WTC11 (cell line): ENCODE measurements at regions not wholly inside any gene's neighbourhood (a gene's known extent, or its start where the extent isn't known, plus 50 kb on each side); places are given as distances from the start of the nearest gene placed in this dataset.

ENCODE experiments used
- CTCF ChIP-seq: fragments of 200-600 bp; IDR thresholded peaks from 2 replicates; pipeline ENCODE4 v1.8.0; 2022; ENCODE audit warnings: antibody characterized with exemption
- TP53 ChIP-seq: sonication (generic); formaldehyde crosslinking; IDR thresholded peaks from 2 replicates; pipeline ENCODE4 v1.8.1; 2023; ENCODE audit warnings: mild to moderate bottlenecking, missing genetic modification reagents

GRCh38 chr20:59412181-59412580 lies 111.8 kb downstream of the EDN3 start:
- TF ChIP-seq CTCF (no peak), TP53 (CRISPR knock-in tag) (no peak)
